ENCODE measurements at regions not wholly inside any gene's neighbourhood (a gene's known extent, or its start where the extent isn't known, plus 50 kb on each side); places are given as distances from the start of the nearest gene placed in this dataset.

- no peak for DNase-seq
- Mint-ChIP-seq H3K27ac (no peak overlapping the region), H3K4me3 (no peak overlapping the region), H3K4me1 (no peaks in the 10 kb centered on the region), H3K36me3 (no peaks in the 10 kb centered on the region), H3K27me3 (peaks cover 4% of the 10 kb centered on the region), H3K9me3 (peaks cover 14% of the 10 kb centered on the region)
- CTCF ChIA-PET: no interaction called here
These were observed 230.6 kb downstream of the C16orf95 start for GRCh38 chr16:87086575-87086974.

GRCh38 chr16:87092958-87093357, 224.2 kb downstream of the C16orf95 start:
- Mint-ChIP-seq H3K27ac (no peak overlapping the region), H3K9me3 (no peaks in the 10 kb centered on the region), H3K36me3 (no peaks in the 10 kb centered on the region), H3K4me3 (no peak overlapping the region), H3K4me1 (no peaks in the 10 kb centered on the region), H3K27me3 (peaks cover 5% of the 10 kb centered on the region)
- CTCF ChIA-PET: no interaction called here
- DNase-seq: no peak

- H3K9me3 Mint-ChIP-seq: no peaks in the 10 kb centered on the region
- no peak for DNase-seq
- peaks cover 5% of the 10 kb centered on the region for H3K27me3 Mint-ChIP-seq
- no peak overlapping the region for H3K27ac Mint-ChIP-seq
- CTCF ChIA-PET: no interaction called here
- no peaks in the 10 kb centered on the region for H3K4me1 Mint-ChIP-seq
- no peaks in the 10 kb centered on the region for H3K36me3 Mint-ChIP-seq
- H3K4me3 Mint-ChIP-seq: no peak overlapping the region
These were observed 223.2 kb downstream of the C16orf95 start for GRCh38 chr16:87093804-87094555.

GRCh38 chr16:87094556-87094865, 222.7 kb downstream of the C16orf95 start:
- H3K4me3 Mint-ChIP-seq: no peak overlapping the region

GRCh38 chr16:87095271-87095670, 221.9 kb downstream of the C16orf95 start:
- H3K36me3 Mint-ChIP-seq: no peaks in the 10 kb centered on the region
- H3K4me1 Mint-ChIP-seq: no peaks in the 10 kb centered on the region
- H3K9me3 Mint-ChIP-seq: no peaks in the 10 kb centered on the region
- no peak overlapping the region for H3K27ac Mint-ChIP-seq
- CTCF ChIA-PET: no interaction called here
- H3K4me3 Mint-ChIP-seq: no peak overlapping the region
- peaks cover 5% of the 10 kb centered on the region for H3K27me3 Mint-ChIP-seq
- no peak for DNase-seq

More at GRCh38 chr16:87094556-87094865, 222.7 kb downstream of the C16orf95 start:
- Mint-ChIP-seq H3K27ac (no peak overlapping the region), H3K36me3 (no peaks in the 10 kb centered on the region), H3K4me1 (no peaks in the 10 kb centered on the region), H3K9me3 (no peaks in the 10 kb centered on the region), H3K27me3 (peaks cover 5% of the 10 kb centered on the region)
- no peak for DNase-seq
- CTCF ChIA-PET: no interaction called here

- Mint-ChIP-seq H3K4me1 (no peaks in the 10 kb centered on the region), H3K27ac (no peak overlapping the region), H3K9me3 (no peaks in the 10 kb centered on the region), H3K36me3 (no peaks in the 10 kb centered on the region), H3K27me3 (no peaks in the 10 kb centered on the region), H3K4me3 (no peak overlapping the region)
- no peak for DNase-seq
- CTCF ChIA-PET: no interaction called here
These were observed 220.4 kb downstream of the C16orf95 start for GRCh38 chr16:87096746-87097333.

- CTCF ChIA-PET: no interaction called here
- no peaks in the 10 kb centered on the region for H3K27me3 Mint-ChIP-seq
- H3K36me3 Mint-ChIP-seq: no peaks in the 10 kb centered on the region
- no peaks in the 10 kb centered on the region for H3K9me3 Mint-ChIP-seq
- no peak overlapping the region for H3K27ac Mint-ChIP-seq
- H3K4me1 Mint-ChIP-seq: no peaks in the 10 kb centered on the region
- no peak for DNase-seq
- H3K4me3 Mint-ChIP-seq: no peak overlapping the region
These were observed 218.8 kb downstream of the C16orf95 start for GRCh38 chr16:87098361-87098760.

GRCh38 chr16:87098976-87099720, 218.0 kb downstream of the C16orf95 start:
- no peak overlapping the region for H3K4me3 Mint-ChIP-seq
- H3K4me1 Mint-ChIP-seq: no peaks in the 10 kb centered on the region
- no peaks in the 10 kb centered on the region for H3K9me3 Mint-ChIP-seq

GRCh38 chr16:87100306-87101058, 216.7 kb downstream of the C16orf95 start:
- no peaks in the 10 kb centered on the region for H3K36me3 Mint-ChIP-seq
- no peak for DNase-seq

More at GRCh38 chr16:87098976-87099720, 218.0 kb downstream of the C16orf95 start:
- no peaks in the 10 kb centered on the region for H3K36me3 Mint-ChIP-seq
- no peak for DNase-seq
- no peaks in the 10 kb centered on the region for H3K27me3 Mint-ChIP-seq
- no peak overlapping the region for H3K27ac Mint-ChIP-seq
- CTCF ChIA-PET: no interaction called here

GRCh38 chr16:87101903-87102302, 215.3 kb downstream of the C16orf95 start:
- H3K4me1 Mint-ChIP-seq: no peaks in the 10 kb centered on the region
- CTCF ChIA-PET: no interaction called here
- H3K27ac Mint-ChIP-seq: no peak overlapping the region
- no peak for DNase-seq
- H3K36me3 Mint-ChIP-seq: no peaks in the 10 kb centered on the region
- H3K27me3 Mint-ChIP-seq: no peaks in the 10 kb centered on the region
- H3K4me3 Mint-ChIP-seq: no peak overlapping the region
- no peaks in the 10 kb centered on the region for H3K9me3 Mint-ChIP-seq

More at GRCh38 chr16:87100306-87101058, 216.7 kb downstream of the C16orf95 start:
- no peak overlapping the region for H3K4me3 Mint-ChIP-seq
- no peaks in the 10 kb centered on the region for H3K27me3 Mint-ChIP-seq
- H3K27ac Mint-ChIP-seq: no peak overlapping the region
- H3K9me3 Mint-ChIP-seq: no peaks in the 10 kb centered on the region
- no peaks in the 10 kb centered on the region for H3K4me1 Mint-ChIP-seq
- CTCF ChIA-PET: interaction anchor here (0.5 kb wide), 1 partner anchor 22 kb away, joined by 3 read pairs; no protein-coding TSS in a partner anchor

GRCh38 chr16:87107201-87107600, 210.0 kb downstream of the C16orf95 start:
- Mint-ChIP-seq H3K27me3 (no peaks in the 10 kb centered on the region), H3K27ac (no peak overlapping the region), H3K4me3 (no peak overlapping the region), H3K36me3 (no peaks in the 10 kb centered on the region), H3K4me1 (no peaks in the 10 kb centered on the region), H3K9me3 (no peaks in the 10 kb centered on the region)
- CTCF ChIA-PET: interaction anchor here (1.1 kb wide), 1 partner anchor 44 kb away, joined by 3 read pairs; no protein-coding TSS in a partner anchor
- DNase-seq: no peak

GRCh38 chr16:87108278-87108677, 208.9 kb downstream of the C16orf95 start:
- Mint-ChIP-seq H3K9me3 (no peaks in the 10 kb centered on the region), H3K4me1 (no peaks in the 10 kb centered on the region), H3K36me3 (no peaks in the 10 kb centered on the region), H3K27ac (no peak overlapping the region), H3K27me3 (no peaks in the 10 kb centered on the region), H3K4me3 (no peak overlapping the region)
- CTCF ChIA-PET: no interaction called here
- DNase-seq: no peak

GRCh38 chr16:87108941-87109340, 208.3 kb downstream of the C16orf95 start:
- Mint-ChIP-seq H3K36me3 (no peaks in the 10 kb centered on the region), H3K27ac (no peak overlapping the region), H3K4me1 (no peaks in the 10 kb centered on the region), H3K4me3 (no peak overlapping the region), H3K9me3 (no peaks in the 10 kb centered on the region), H3K27me3 (no peaks in the 10 kb centered on the region)
- no peak for DNase-seq
- CTCF ChIA-PET: no interaction called here

GRCh38 chr16:87114832-87115231, 202.4 kb downstream of the C16orf95 start:
- DNase-seq: no peak
- Mint-ChIP-seq H3K4me3 (no peak overlapping the region), H3K36me3 (no peaks in the 10 kb centered on the region), H3K9me3 (no peaks in the 10 kb centered on the region), H3K27ac (no peak overlapping the region), H3K27me3 (peaks cover 7% of the 10 kb centered on the region), H3K4me1 (no peaks in the 10 kb centered on the region)
- CTCF ChIA-PET: no interaction called here
